GM12878 (cell line): ENCODE measurements at regions not wholly inside any gene's neighbourhood (a gene's known extent, or its start where the extent isn't known, plus 50 kb on each side); places are given as distances from the start of the nearest gene placed in this dataset.

Experiments
- ATAC-seq: fragments of 200-7000 bp; cut with Tn5 transposase; 3 replicates; pipeline ENCODE4 v1.9.1; 2020; ENCODE audit warnings: mild to moderate bottlenecking, moderate library complexity
- BruUV-seq: library from RNA; stranded (reverse); fragments of 400-500 nt; replicated peaks from 2 replicates; lab custom pipeline; 2021; lab: Mats Ljungman, UMichigan
- CTCF ChIA-PET: fragments of 300-600 bp; sonication (Branson Sonifier 250); formaldehyde crosslinking; extraction: SDS; loops from one replicate; lab custom pipeline; 2021; ENCODE audit warnings: inconsistent platforms; lab: Yijun Ruan, JAX
- POLR2A ChIA-PET: fragments of 350-600 bp; formaldehyde crosslinking; extraction: SDS; loops from one replicate; lab custom pipeline; 2021; ENCODE audit warnings: inconsistent platforms; lab: Charles Lee
- RAD21 ChIA-PET: fragments of 300-600 bp; sonication (Branson Sonifier 250); formaldehyde crosslinking; loops from one replicate; lab custom pipeline; 2023; ENCODE audit warnings: antibody characterized with exemption; ENCODE audit not compliant: unreplicated experiment; lab: Charles Lee
- SMC1A ChIA-PET: fragments of 300-600 bp; sonication (Branson Sonifier 250); formaldehyde crosslinking; loops from one replicate; lab custom pipeline; 2023; ENCODE audit not compliant: unreplicated experiment, uncharacterized antibody; lab: Charles Lee
- DNase-seq: peaks from one replicate; pipeline ENCODE4 v3.0.0-alpha.2; 2011; ENCODE audit warnings: low read depth, low spot score
- FAIRE-seq: peaks from 3 replicates; lab custom pipeline; 2011; peaks lifted over from hg19 to GRCh38; lab: Jason Lieb, UNC
- H2AFZ ChIP-seq: 2 replicates; pipeline ENCODE4 v1.6.0; 2011; ENCODE audit warnings: low read depth, low read length, control low read depth; ENCODE audit not compliant: control insufficient read depth
- H3K27ac ChIP-seq: 2 replicates; pipeline ENCODE4 v1.5.1; 2011; ENCODE audit warnings: control low read depth; ENCODE audit not compliant: control insufficient read depth, insufficient read depth
- H3K27me3 ChIP-seq, 2 experiments: replicated peaks in 1 of 2; 2 replicates each; pipeline versions ENCODE4 v1.6.0 to v1.6.1; 2011; ENCODE audit warnings: low read length in 1 of 2; ENCODE audit not compliant: control insufficient read depth in 2 of 2, insufficient read depth in 2 of 2
- H3K36me3 ChIP-seq, 2 experiments: 2 replicates each; pipeline ENCODE4 v1.5.1; 2011; ENCODE audit warnings: low read length in 1 of 2; ENCODE audit not compliant: control insufficient read depth in 2 of 2, insufficient read depth in 2 of 2
- H3K4me1 ChIP-seq: 2 replicates; pipeline ENCODE4 v1.6.1; 2011; ENCODE audit warnings: mild to moderate bottlenecking, low read length, moderate library complexity, mixed read lengths; ENCODE audit not compliant: control insufficient read depth, insufficient read depth
- H3K4me2 ChIP-seq: 2 replicates; pipeline ENCODE4 v1.6.0; 2011; ENCODE audit warnings: control low read depth; ENCODE audit not compliant: control insufficient read depth, insufficient read depth
- H3K4me3 ChIP-seq: fragments of 200-600 bp; sonication (generic); 2 replicates; pipeline ENCODE4 v1.5.1; 2016
- H3K79me2 ChIP-seq: 2 replicates; pipeline ENCODE4 v1.6.0; 2011; ENCODE audit warnings: low read length; ENCODE audit not compliant: control insufficient read depth, insufficient read depth
- H3K9ac ChIP-seq: 2 replicates; pipeline ENCODE4 v1.8.0; 2011; ENCODE audit warnings: low read length, control low read depth, mixed read lengths; ENCODE audit not compliant: control insufficient read depth, insufficient read depth
- H3K9me3 ChIP-seq: replicated peaks from 3 replicates; pipeline ENCODE4 v1.5.1; 2011; ENCODE audit warnings: mild to moderate bottlenecking, low read length; ENCODE audit not compliant: control insufficient read depth, insufficient read depth
- H4K20me1 ChIP-seq: 2 replicates; pipeline ENCODE4 v1.6.0; 2011; ENCODE audit not compliant: control insufficient read depth, insufficient read depth
- BCL11A ChIP-seq: IDR thresholded peaks from 2 replicates; pipeline ENCODE4 v1.6.1; 2011; ENCODE audit warnings: low read depth, low read length
- BHLHE40 ChIP-seq, 2 experiments: fragments of 450-650 bp in 1 of 2; IDR thresholded peaks; 2 replicates each; pipeline ENCODE4 v1.6.1; 2011 to 2017; ENCODE audit warnings: low read depth in 2 of 2, borderline replicate concordance in 1 of 2, improper control_type of control experiment in 1 of 2, low read length in 1 of 2, mild to moderate bottlenecking in 1 of 2
- CHD4 ChIP-seq: fragments of 200-600 bp; sonication (generic); IDR thresholded peaks from 2 replicates; pipeline ENCODE4 v1.6.1; 2016; ENCODE audit warnings: mild to moderate bottlenecking
- E2F8 ChIP-seq: fragments of 450-650 bp; IDR thresholded peaks from 2 replicates; pipeline ENCODE4 v1.6.1; 2018; ENCODE audit warnings: mild to moderate bottlenecking, low read depth, moderate library complexity; ENCODE audit not compliant: partially characterized antibody
- ELK1 ChIP-seq: IDR thresholded peaks from 2 replicates; pipeline ENCODE4 v1.6.1; 2012; ENCODE audit warnings: low read depth, low read length, improper control_type of control experiment
- FOS ChIP-seq: IDR thresholded peaks from 3 replicates; pipeline ENCODE4 v1.6.1; 2011; ENCODE audit warnings: borderline replicate concordance; ENCODE audit not compliant: insufficient read length; ENCODE audit errors: extremely low read depth
- IRF4 ChIP-seq: IDR thresholded peaks from 2 replicates; pipeline ENCODE4 v1.6.1; 2011; ENCODE audit warnings: low read depth, low read length
- MTA2 ChIP-seq: fragments of 450-650 bp; IDR thresholded peaks from 2 replicates; pipeline ENCODE4 v1.6.1; 2016; ENCODE audit warnings: low read depth, mild to moderate bottlenecking, moderate library complexity
- PAX5 ChIP-seq: IDR thresholded peaks from 2 replicates; pipeline ENCODE4 v1.6.1; 2011; ENCODE audit warnings: low read depth, low read length, borderline replicate concordance
- POLR2AphosphoS5 ChIP-seq: IDR thresholded peaks from 2 replicates; pipeline ENCODE4 v1.6.1; 2011; ENCODE audit warnings: mild to moderate bottlenecking, low read length, inconsistent platforms
- RFX5 ChIP-seq: IDR thresholded peaks from 2 replicates; pipeline ENCODE4 v1.6.1; 2011; ENCODE audit warnings: low read depth, low read length, improper control_type of control experiment
- SIX5 ChIP-seq: IDR thresholded peaks from 2 replicates; pipeline ENCODE4 v1.6.1; 2011; ENCODE audit warnings: mild to moderate bottlenecking, low read depth, low read length, moderate library complexity; ENCODE audit not compliant: severe bottlenecking
- STAT1 ChIP-seq: fragments of 450-650 bp; conservative IDR thresholded peaks from 2 replicates; pipeline ENCODE4 v1.6.1; 2014; ENCODE audit warnings: antibody characterized with exemption, mild to moderate bottlenecking
- USF1 ChIP-seq: IDR thresholded peaks from 2 replicates; pipeline ENCODE4 v1.6.1; 2011; ENCODE audit warnings: borderline replicate concordance, low read depth, mild to moderate bottlenecking, moderate library complexity, mixed read lengths, low read length; ENCODE audit not compliant: insufficient read depth; ENCODE audit errors: extremely low read length
- ZBTB11 ChIP-seq: fragments of 450-650 bp; formaldehyde crosslinking; IDR thresholded peaks from 2 replicates; pipeline ENCODE4 v1.5.0; 2022; ENCODE audit warnings: mild to moderate bottlenecking, missing genetic modification characterization
- ZNF217 ChIP-seq: fragments of 450-650 bp; IDR thresholded peaks from 2 replicates; pipeline ENCODE4 v1.6.1; 2017; ENCODE audit warnings: antibody characterized with exemption, mild to moderate bottlenecking
- WGBS: methylation state at CpG from one replicate; pipeline ENCODE4 v1.1.6; 2016; ENCODE audit warnings: low lambda C conversion rate; ENCODE audit not compliant: insufficient replicate concordance, insufficient coverage; ENCODE audit errors: missing lambda C conversion rate; 5-methylcytosine and 5-hydroxymethylcytosine counted together
- in situ Hi-C: fragments of 300-500 bp; cut with MboI; formaldehyde crosslinking; loops from 9 replicates; pipeline ENCODE4 v1.14.3; 2018; ENCODE audit warnings: mixed read lengths
- intact Hi-C: fragments of 100-400 bp; cut with micrococcal nuclease; formaldehyde crosslinking; loops from one replicate; pipeline ENCODE4 v1.14.2; 2022; ENCODE audit not compliant: unreplicated experiment

- no peak for ATAC-seq
- no peak for FAIRE-seq
- H3K27ac ChIP-seq, result no peak overlapping the region
- no peaks in the 10 kb centered on the region for H3K79me2 ChIP-seq
- ChIA-PET CTCF (no interaction called here), RAD21 (no interaction called here), SMC1A (no interaction called here)
- no peaks in the 10 kb centered on the region for H3K4me1 ChIP-seq
- BruUV-seq, result no TSS peak
- no peak overlapping the region for H3K4me3 ChIP-seq
- no peak for DNase-seq
- H3K27me3 ChIP-seq, result no peaks in the 10 kb centered on the region
- WGBS, result 0% methylated on average over 2 of the region's 2 CpGs
- H4K20me1 ChIP-seq, result no peaks in the 10 kb centered on the region
- no peak overlapping the region for H3K4me2 ChIP-seq
- H2AFZ ChIP-seq, result no peak overlapping the region
- no peak overlapping the region for H3K9ac ChIP-seq
- H3K36me3 ChIP-seq, result no peaks in the 10 kb centered on the region
- intact Hi-C loops, result no loop called here
- TF ChIP-seq ELK1, result no peak
- TF ChIP-seq PAX5, result no peak
- TF ChIP-seq ZBTB11 (CRISPR knock-in tag), result no peak
- no peak for TF ChIP-seq BHLHE40 (IDR thresholded peaks at IDR 0.05; ENCODE audit: borderline replicate concordance in 1 of 2, low read depth in 2 of 2, low read length in 1 of 2)
- TF ChIP-seq CHD4, result no peak
- no peak for TF ChIP-seq ZNF217
- TF ChIP-seq STAT1, result no peak
- TF ChIP-seq IRF4, result no peak
- no peak for TF ChIP-seq FOS
- no peak for TF ChIP-seq RFX5
- TF ChIP-seq BCL11A, result no peak
- TF ChIP-seq USF1, result no peak
- no peak for TF ChIP-seq MTA2
- no peak for TF ChIP-seq SIX5
- no peak for TF ChIP-seq POLR2AphosphoS5
- no peak for TF ChIP-seq E2F8
- TF ChIP-seq, all 136 proteins: peak for 0
- no peaks in the 10 kb centered on the region for H3K9me3 ChIP-seq
- in situ Hi-C loops, result no loop called here
- POLR2A ChIA-PET, result no interaction called here
Measured at GRCh38 chr1:239467730-239468129, 81.4 kb downstream of the CHRM3 start.
